ENCODE measurements at regions not wholly inside any gene's neighbourhood (a gene's known extent, or its start where the extent isn't known, plus 50 kb on each side); places are given as distances from the start of the nearest gene placed in this dataset.
"Not testable (repeated sequence)": the region's sequence is repeated elsewhere in the genome, so short reads cannot be mapped to it uniquely, and the experiment has no call there.

DNA sequence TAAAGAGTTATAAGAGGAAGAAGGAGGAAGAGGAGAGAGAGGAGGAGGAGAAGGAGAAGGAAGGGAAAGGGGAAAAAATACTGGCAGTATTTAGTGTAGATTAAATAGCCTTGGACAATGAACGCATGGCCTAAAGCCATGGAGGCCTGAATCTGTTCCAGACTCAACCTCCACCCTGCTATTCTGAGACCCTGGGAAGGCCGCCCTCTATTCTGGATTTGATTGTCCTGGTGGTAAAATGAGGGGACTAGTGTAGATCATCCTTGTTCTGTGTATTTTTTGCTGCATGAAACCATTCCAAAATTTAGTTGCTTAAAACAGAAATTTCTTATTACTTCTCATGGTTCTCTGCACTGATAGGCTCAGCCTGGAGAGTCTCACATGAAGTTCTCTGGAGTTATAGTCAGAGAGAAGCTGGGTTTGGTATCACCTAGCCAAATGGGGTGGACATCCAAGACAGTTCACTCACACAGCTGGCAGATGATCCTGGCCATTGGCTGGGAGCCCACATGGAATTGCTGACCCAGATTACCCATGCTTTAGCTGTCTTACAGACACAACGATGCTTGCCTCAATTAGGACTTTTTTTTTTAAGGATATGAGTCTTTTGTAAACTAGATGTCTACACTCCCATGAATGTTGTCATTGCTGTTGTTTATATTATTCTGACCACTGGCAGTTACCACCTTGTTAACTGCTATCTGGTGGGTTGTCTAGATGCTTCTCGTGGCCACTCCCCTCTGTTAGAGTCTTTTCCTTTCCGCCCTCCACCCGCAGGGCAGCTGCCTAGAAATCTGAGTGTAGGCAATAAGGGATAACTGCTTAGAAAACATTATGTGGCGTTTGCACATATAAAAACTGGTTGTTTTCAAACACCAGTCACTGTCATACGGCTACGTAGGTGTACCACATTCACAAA, 149.9 kb downstream of the SST start:
- no peaks in the 10 kb centered on the region for H3K36me3 ChIP-seq (replicated peaks; ENCODE audit: control insufficient read depth, insufficient read depth, low read length)

GRCh38 chr3:187519428-187519890, 150.7 kb downstream of the SST start:
- H3K36me3 ChIP-seq (replicated peaks; ENCODE audit: control insufficient read depth, insufficient read depth, low read length): no peaks in the 10 kb centered on the region
- DNase-seq: peak; percentile 43
- no peaks in the 10 kb centered on the region for H3K27me3 ChIP-seq (ENCODE audit: control insufficient read depth, insufficient read depth, low read length)
- no peak overlapping the region for H3K4me3 ChIP-seq (ENCODE audit: insufficient read depth, low read depth, low read length)

More for the DNA sequence above, 149.9 kb downstream of the SST start:
- Histone ChIP-seq H3K27me3 (ENCODE audit: control insufficient read depth, insufficient read depth, low read length) (no peaks in the 10 kb centered on the region), H3K4me3 (ENCODE audit: insufficient read depth, low read depth, low read length) (no peak overlapping the region)
- DNase-seq: no peak

DNA sequence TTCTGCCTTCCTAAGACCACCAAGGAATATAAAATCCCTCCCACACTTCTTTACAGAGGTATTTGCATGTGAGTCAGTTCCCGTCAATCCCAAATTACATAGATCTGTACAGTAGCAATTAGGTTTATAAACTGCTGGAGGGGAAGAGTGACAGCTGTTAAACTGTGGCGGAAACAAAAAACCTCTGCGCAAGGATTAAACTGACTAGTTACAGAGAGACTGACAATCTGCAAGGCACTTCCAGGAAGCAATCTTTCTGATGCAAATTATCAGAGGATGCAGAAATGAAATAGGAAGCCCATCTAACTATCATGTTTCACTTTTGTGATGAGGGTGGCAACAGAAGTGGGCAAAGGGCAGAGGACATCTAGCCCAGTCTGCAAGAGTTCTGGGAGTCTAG, 150.4 kb downstream of the RTP4 start:
- H3K4me3 ChIP-seq (ENCODE audit: insufficient read depth, low read depth, low read length): no peak overlapping the region
- H3K27me3 ChIP-seq (ENCODE audit: control insufficient read depth, insufficient read depth, low read length): no peaks in the 10 kb centered on the region
- no peak for DNase-seq
- H3K36me3 ChIP-seq (replicated peaks; ENCODE audit: control insufficient read depth, insufficient read depth, low read length): no peaks in the 10 kb centered on the region

- H3K27me3 ChIP-seq (ENCODE audit: control insufficient read depth, insufficient read depth, low read length): no peaks in the 10 kb centered on the region
- DNase-seq: peak; percentile 13
- no peaks in the 10 kb centered on the region for H3K36me3 ChIP-seq (replicated peaks; ENCODE audit: control insufficient read depth, insufficient read depth, low read length)
- no peak overlapping the region for H3K4me3 ChIP-seq (ENCODE audit: insufficient read depth, low read depth, low read length)
Measured at GRCh38 chr3:187518207-187518606, 150.0 kb downstream of the RTP4 start.

DNA sequence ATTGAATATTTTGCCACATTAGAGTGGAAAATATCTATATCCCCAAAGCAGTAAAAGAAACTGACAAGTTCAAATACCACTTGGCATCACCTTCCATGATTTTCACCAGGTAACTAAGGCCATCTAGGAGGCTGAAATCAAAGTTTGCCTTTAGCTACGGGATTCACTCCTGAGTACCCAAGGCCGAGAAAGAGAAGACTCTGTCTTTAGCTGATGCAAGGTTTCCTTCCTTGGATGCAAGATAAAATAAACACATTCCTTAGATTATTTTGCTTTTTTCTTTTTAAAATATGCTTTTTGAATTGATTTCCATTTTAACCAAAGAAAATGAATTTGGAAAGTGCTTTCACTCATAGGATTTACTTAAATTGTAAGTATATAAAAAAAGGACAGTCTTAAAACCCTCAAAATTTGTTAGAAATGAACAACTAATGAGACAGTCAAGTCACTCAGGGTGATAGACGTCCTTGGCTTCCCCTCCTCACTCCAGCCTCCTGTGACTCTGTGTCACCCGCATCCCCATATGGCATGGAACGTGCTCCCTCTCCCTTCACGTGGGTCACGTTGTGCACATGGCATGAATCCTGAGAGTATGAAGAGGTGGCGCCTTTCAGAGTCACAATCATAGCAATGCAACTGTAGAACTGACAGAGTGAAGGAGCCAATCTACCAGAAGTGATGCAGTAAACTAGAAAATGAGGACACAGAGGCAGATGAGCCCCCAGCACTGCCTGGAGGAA, 148.4 kb downstream of the RTP4 start:
- no peak for DNase-seq
- H3K4me3 ChIP-seq (ENCODE audit: insufficient read depth, low read depth, low read length): no peak overlapping the region
- H3K36me3 ChIP-seq (replicated peaks; ENCODE audit: control insufficient read depth, insufficient read depth, low read length): no peaks in the 10 kb centered on the region
- H3K27me3 ChIP-seq (ENCODE audit: control insufficient read depth, insufficient read depth, low read length): no peaks in the 10 kb centered on the region

DNA sequence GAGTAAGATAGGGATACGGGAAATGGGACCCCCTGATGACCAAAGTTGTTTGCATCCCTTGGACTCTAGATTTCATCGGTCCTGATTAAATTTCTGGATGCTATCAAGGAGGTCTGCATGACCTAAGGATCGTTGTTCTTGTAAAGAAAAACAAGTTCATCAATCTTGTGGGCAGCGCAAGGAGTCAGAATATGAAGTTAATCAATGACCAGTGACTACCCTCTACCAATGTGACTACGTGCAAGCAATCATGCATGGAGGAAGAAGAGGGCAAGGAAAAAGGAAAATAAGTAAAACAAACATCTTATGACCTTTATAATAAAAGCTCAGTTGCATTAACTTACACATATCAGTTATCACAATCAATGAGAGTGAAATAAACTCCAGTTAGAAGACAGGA, 139.7 kb downstream of the RTP4 start:
- no peak overlapping the region for H3K4me3 ChIP-seq (ENCODE audit: insufficient read depth, low read depth, low read length)

DNA sequence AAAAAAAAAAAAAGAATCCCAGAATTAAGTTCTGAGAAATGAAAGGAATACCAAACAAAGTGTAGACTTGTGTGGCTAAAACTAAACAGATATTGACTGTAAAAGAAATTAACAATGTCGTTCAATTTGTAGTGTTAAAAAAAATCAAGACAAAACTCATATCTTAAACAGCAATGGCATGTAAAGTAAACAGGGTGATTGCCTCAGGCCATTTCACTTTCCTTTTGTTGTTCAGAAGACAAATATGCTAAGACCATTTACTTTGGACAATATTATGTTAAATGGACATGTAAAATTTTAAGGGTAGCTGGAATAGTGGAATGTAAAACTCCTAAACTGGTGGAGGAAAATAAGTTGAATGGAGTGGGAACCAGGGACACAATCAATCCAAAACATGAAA, 139.1 kb downstream of the RTP4 start:
- DNase-seq: no peak
- H3K27me3 ChIP-seq (ENCODE audit: control insufficient read depth, insufficient read depth, low read length): no peaks in the 10 kb centered on the region
- no peaks in the 10 kb centered on the region for H3K36me3 ChIP-seq (replicated peaks; ENCODE audit: control insufficient read depth, insufficient read depth, low read length)
- no peak overlapping the region for H3K4me3 ChIP-seq (ENCODE audit: insufficient read depth, low read depth, low read length)

More for the DNA sequence above, 139.7 kb downstream of the RTP4 start:
- no peak for DNase-seq
- no peaks in the 10 kb centered on the region for H3K27me3 ChIP-seq (ENCODE audit: control insufficient read depth, insufficient read depth, low read length)
- H3K36me3 ChIP-seq (replicated peaks; ENCODE audit: control insufficient read depth, insufficient read depth, low read length): no peaks in the 10 kb centered on the region

- no peak for DNase-seq
- Histone ChIP-seq H3K36me3 (replicated peaks; ENCODE audit: control insufficient read depth, insufficient read depth, low read length) (no peaks in the 10 kb centered on the region), H3K4me3 (ENCODE audit: insufficient read depth, low read depth, low read length) (no peak overlapping the region), H3K27me3 (ENCODE audit: control insufficient read depth, insufficient read depth, low read length) (no peaks in the 10 kb centered on the region)
Measured at GRCh38 chr3:187504435-187504834, 136.2 kb downstream of the RTP4 start.

GRCh38 chr3:187498211-187498724, 130.1 kb downstream of the RTP4 start:
- Histone ChIP-seq H3K36me3 (replicated peaks; ENCODE audit: control insufficient read depth, insufficient read depth, low read length) (no peaks in the 10 kb centered on the region), H3K27me3 (ENCODE audit: control insufficient read depth, insufficient read depth, low read length) (no peaks in the 10 kb centered on the region), H3K4me3 (ENCODE audit: insufficient read depth, low read depth, low read length) (no peak overlapping the region)
- no peak for DNase-seq

DNA sequence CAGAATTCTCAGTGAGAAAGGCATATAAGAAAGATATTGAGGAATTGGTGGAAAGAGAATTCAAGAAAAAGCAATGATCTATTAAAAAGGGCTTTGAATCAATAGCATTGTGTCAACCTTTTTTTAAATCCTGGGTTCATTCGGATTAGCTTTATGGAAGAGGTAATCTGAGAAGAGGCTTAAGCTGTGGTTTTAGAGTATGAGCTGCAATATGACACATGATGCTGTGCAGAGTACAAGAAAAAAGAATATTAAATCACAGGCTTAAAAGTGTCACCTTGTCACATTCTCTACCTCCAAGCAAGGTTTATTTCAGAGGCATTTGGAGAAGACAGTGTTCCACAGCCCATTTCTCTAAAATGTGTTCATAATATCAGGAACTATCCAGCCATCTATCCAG, 128.9 kb downstream of the RTP4 start:
- Histone ChIP-seq H3K4me3 (ENCODE audit: insufficient read depth, low read depth, low read length) (no peak overlapping the region), H3K27me3 (ENCODE audit: control insufficient read depth, insufficient read depth, low read length) (no peaks in the 10 kb centered on the region), H3K36me3 (replicated peaks; ENCODE audit: control insufficient read depth, insufficient read depth, low read length) (no peaks in the 10 kb centered on the region)
- DNase-seq: no peak

DNA sequence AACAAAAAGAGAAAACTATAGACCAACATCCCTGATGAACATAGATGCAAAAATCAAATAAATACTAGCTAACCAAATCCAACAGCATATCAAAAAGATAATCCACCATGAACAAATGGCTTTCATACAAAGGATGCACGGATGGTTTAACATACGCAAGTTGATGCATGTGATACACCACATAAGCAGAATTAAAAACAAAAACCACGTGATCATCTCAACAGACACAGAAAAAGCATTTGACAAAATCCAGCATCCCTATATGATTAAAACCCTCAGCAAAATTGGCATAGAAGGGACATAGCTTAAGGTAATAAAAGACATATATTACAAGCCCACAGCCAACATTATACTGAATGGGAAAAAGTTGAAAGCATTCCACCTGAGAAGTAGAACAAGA, 125.9 kb downstream of the RTP4 start:
- not testable (repeated sequence) for H3K27me3 ChIP-seq (ENCODE audit: control insufficient read depth, insufficient read depth, low read length); H3K36me3 ChIP-seq (replicated peaks; ENCODE audit: control insufficient read depth, insufficient read depth, low read length); DNase-seq; H3K4me3 ChIP-seq (ENCODE audit: insufficient read depth, low read depth, low read length)

DNA sequence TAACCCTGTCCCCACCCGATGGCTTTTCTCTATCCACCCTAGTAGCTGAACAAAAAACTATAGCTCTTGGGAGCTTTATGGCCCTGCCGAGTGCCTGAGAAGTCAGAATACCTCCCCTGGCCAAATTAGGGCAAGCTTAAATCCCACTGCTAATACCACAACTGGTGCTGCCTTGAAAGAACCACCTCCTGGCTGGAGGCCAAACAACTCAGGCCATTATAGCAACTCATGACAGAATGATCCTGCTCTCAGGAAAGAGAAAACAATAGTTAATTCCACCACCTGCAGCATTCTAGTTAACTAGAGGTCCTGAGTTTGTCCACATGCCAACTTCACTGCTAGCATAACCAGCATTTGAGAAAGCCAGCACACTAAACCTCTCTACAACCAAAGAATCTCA, 123.2 kb downstream of the RTP4 start:
- H3K36me3 ChIP-seq (replicated peaks; ENCODE audit: control insufficient read depth, insufficient read depth, low read length): no peaks in the 10 kb centered on the region
- no peaks in the 10 kb centered on the region for H3K27me3 ChIP-seq (ENCODE audit: control insufficient read depth, insufficient read depth, low read length)
- DNase-seq: no peak
- H3K4me3 ChIP-seq (ENCODE audit: insufficient read depth, low read depth, low read length): no peak overlapping the region

- no peak overlapping the region for H3K4me3 ChIP-seq (ENCODE audit: insufficient read depth, low read depth, low read length)
- H3K27me3 ChIP-seq (ENCODE audit: control insufficient read depth, insufficient read depth, low read length): no peaks in the 10 kb centered on the region
- no peak for DNase-seq
- H3K36me3 ChIP-seq (replicated peaks; ENCODE audit: control insufficient read depth, insufficient read depth, low read length): no peaks in the 10 kb centered on the region
Measured at GRCh38 chr3:187490366-187490765, 122.2 kb downstream of the RTP4 start.

DNA sequence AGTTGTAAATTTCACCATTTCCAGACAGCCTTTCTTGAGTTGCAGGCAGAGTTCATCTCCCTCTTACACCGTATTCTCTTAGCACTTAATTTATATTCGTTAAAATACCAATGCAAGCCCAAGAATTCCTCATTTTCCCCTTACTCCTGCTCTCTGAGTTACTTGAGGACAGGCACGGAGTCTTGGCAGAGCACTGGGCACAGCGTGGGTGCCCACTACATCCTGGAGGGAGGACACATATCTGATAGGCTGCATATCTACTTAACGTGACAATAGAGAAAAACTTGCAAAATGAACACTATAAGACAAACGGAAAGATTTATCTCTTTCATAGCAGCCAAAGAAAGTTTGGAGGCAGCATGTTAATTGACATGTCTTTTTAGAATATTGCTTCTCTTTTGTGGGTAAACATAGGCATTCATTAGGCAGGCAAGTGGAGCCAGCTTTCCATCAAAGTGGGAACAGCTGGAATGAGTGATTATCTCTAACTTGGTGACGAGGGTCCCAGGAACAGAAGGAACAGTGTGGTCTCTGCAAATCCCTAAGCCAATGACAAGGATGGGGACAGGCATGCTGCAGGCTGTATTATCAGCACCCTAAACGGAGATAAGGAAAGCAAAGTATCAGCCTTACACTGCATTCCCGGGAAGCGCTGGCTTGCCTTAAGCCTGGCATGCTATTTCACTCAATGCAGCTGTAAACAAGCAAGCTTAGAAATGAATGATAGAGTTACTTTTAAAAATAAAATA, 116.5 kb downstream of the RTP4 start:
- no peak for DNase-seq
- H3K36me3 ChIP-seq (replicated peaks; ENCODE audit: control insufficient read depth, insufficient read depth, low read length): no peaks in the 10 kb centered on the region
- no peaks in the 10 kb centered on the region for H3K27me3 ChIP-seq (ENCODE audit: control insufficient read depth, insufficient read depth, low read length)
- no peak overlapping the region for H3K4me3 ChIP-seq (ENCODE audit: insufficient read depth, low read depth, low read length)
